Lower leg skin (tissue), 3 donors: ENCODE measurements at regions not wholly inside any gene's neighbourhood (a gene's known extent, or its start where the extent isn't known, plus 50 kb on each side); places are given as distances from the start of the nearest gene placed in this dataset.

ENCODE experiments used
- CTCF ChIP-seq, 3 donors: fragments of 450-650 bp; IDR thresholded peaks; one replicate each; pipeline ENCODE4 v1.5.1; 2016; ENCODE audit warnings: antibody characterized with exemption in 3 of 3, mild to moderate bottlenecking in 3 of 3, moderate library complexity in 2 of 3
- POLR2A ChIP-seq, 2 donors: fragments of 450-650 bp; IDR thresholded peaks; one replicate each; pipeline ENCODE4 v1.6.1; 2016 to 2017; ENCODE audit warnings: antibody characterized with exemption in 2 of 2, mild to moderate bottlenecking in 1 of 2, moderate library complexity in 1 of 2

GRCh38 chr9:38249587-38250210, 142.8 kb upstream of the ALDH1B1 start:
- TF ChIP-seq CTCF (IDR thresholded peaks at IDR 0.05) (no peak), POLR2A (IDR thresholded peaks at IDR 0.05) (no peak)
